HEK293 (cell line): ENCODE measurements at regions not wholly inside any gene's neighbourhood (a gene's known extent, or its start where the extent isn't known, plus 50 kb on each side); places are given as distances from the start of the nearest gene placed in this dataset.

Experiments
- CTCF ChIA-PET: fragments of 350-600 bp; formaldehyde crosslinking; extraction: SDS; loops from one replicate; lab custom pipeline; 2021; ENCODE audit warnings: antibody characterized with exemption; lab: Yijun Ruan, JAX
- POLR2A ChIA-PET: fragments of 300-600 bp; formaldehyde crosslinking; extraction: SDS; loops from one replicate; lab custom pipeline; 2020; ENCODE audit warnings: antibody characterized with exemption, inconsistent platforms; lab: Yijun Ruan, JAX
- H3K27ac ChIP-seq: fragments of 200-500 bp; sonication (Bioruptor generic); 2 replicates; pipeline ENCODE4 v1.5.1; 2014; ENCODE audit warnings: low read depth, low read length, control low read depth, inconsistent platforms; ENCODE audit errors: extremely low read depth
- H3K36me3 ChIP-seq, 2 experiments: fragments of 200-500 bp in 1 of 2; sonication (Bioruptor generic) in 1 of 2; 1 replicate in 1 of 2; 2 replicates in 1 of 2; pipeline ENCODE4 v1.5.1; 2014 to 2017; ENCODE audit warnings: inconsistent platforms in 2 of 2, low read length in 2 of 2; ENCODE audit not compliant: control insufficient read depth in 2 of 2, insufficient read depth in 1 of 2
- H3K4me1 ChIP-seq: fragments of 200-500 bp; sonication (Bioruptor generic); 2 replicates; pipeline ENCODE4 v1.5.1; 2014; ENCODE audit warnings: mild to moderate bottlenecking, low read length, inconsistent platforms; ENCODE audit not compliant: control insufficient read depth, insufficient read depth
- H3K4me3 ChIP-seq: 2 replicates; pipeline ENCODE4 v1.5.1; 2011; ENCODE audit warnings: low read depth, mild to moderate bottlenecking, control low read depth, low read length, moderate library complexity
- H3K9me3 ChIP-seq: fragments of 200-500 bp; sonication (Bioruptor generic); 2 replicates; pipeline ENCODE4 v1.5.1; 2014; ENCODE audit warnings: low read depth, low read length, inconsistent platforms; ENCODE audit not compliant: control insufficient read depth, insufficient read depth
- GLI4 ChIP-seq: fragments of 450-650 bp; formaldehyde crosslinking; IDR thresholded peaks from 2 replicates; pipeline ENCODE4 v1.5.1; 2016; ENCODE audit warnings: missing biosample characterization, missing genetic modification characterization
- TCF7L2 ChIP-seq: IDR thresholded peaks from 2 replicates; pipeline ENCODE4 v1.6.1; 2011; ENCODE audit warnings: low read depth, mild to moderate bottlenecking, inconsistent platforms, low read length, moderate library complexity, borderline replicate concordance
- TRIM28 ChIP-seq: IDR thresholded peaks from 2 replicates; pipeline ENCODE4 v1.6.1; 2011; ENCODE audit warnings: low read length, control low read depth, borderline replicate concordance
- ZNF184 ChIP-seq: fragments of 450-650 bp; IDR thresholded peaks from 2 replicates; pipeline ENCODE4 v1.5.1; 2018; ENCODE audit warnings: missing biosample characterization, mild to moderate bottlenecking, missing genetic modification characterization
- ZNF274 ChIP-seq, 2 experiments: fragments of 200-500 bp in 1 of 2; fragments of 450-650 bp in 1 of 2; sonication (Bioruptor generic) in 1 of 2; formaldehyde crosslinking in 1 of 2; IDR thresholded peaks; 2 replicates each; pipeline versions ENCODE4 v1.5.1 to v1.6.1; 2014 to 2016; ENCODE audit warnings: borderline replicate concordance in 1 of 2, inconsistent platforms in 1 of 2, low read length in 1 of 2, missing biosample characterization in 1 of 2, missing genetic modification characterization in 1 of 2
- ZNF433 ChIP-seq: fragments of 450-650 bp; formaldehyde crosslinking; IDR thresholded peaks from 2 replicates; pipeline ENCODE4 v1.5.1; 2016; ENCODE audit warnings: missing biosample characterization, missing genetic modification characterization, low read depth
- ZNF48 ChIP-seq: fragments of 450-650 bp; formaldehyde crosslinking; IDR thresholded peaks from 2 replicates; pipeline ENCODE4 v1.5.1; 2016; ENCODE audit warnings: missing biosample characterization, missing genetic modification characterization
- ZNF785 ChIP-seq: fragments of 450-650 bp; formaldehyde crosslinking; IDR thresholded peaks from 2 replicates; pipeline ENCODE4 v1.5.1; 2016; ENCODE audit warnings: missing biosample characterization, missing genetic modification characterization
- ZNF830 ChIP-seq: fragments of 450-650 bp; IDR thresholded peaks from 2 replicates; pipeline ENCODE4 v1.5.0; 2018; ENCODE audit warnings: missing biosample characterization, missing genetic modification characterization, low read depth, mild to moderate bottlenecking, moderate library complexity
- TF ChIP-seq, protein P1 (sequence below): fragments of 450-650 bp; formaldehyde crosslinking; IDR thresholded peaks from 2 replicates; pipeline ENCODE4 v1.5.1; 2016; ENCODE audit warnings: missing biosample characterization, missing genetic modification characterization
- TF ChIP-seq, protein P2 (sequence below): fragments of 450-650 bp; formaldehyde crosslinking; IDR thresholded peaks from 2 replicates; pipeline ENCODE4 v1.5.0; 2017; ENCODE audit warnings: missing biosample characterization, missing genetic modification characterization, borderline replicate concordance
- TF ChIP-seq, protein P3 (sequence below): fragments of 450-650 bp; formaldehyde crosslinking; IDR thresholded peaks from 2 replicates; pipeline ENCODE4 v1.5.1; 2016; ENCODE audit warnings: missing biosample characterization, missing genetic modification characterization
- TF ChIP-seq, protein P4 (sequence below): fragments of 450-650 bp; formaldehyde crosslinking; IDR thresholded peaks from 2 replicates; pipeline ENCODE4 v1.5.1; 2016; ENCODE audit warnings: missing biosample characterization, missing genetic modification characterization, borderline replicate concordance
- TF ChIP-seq, protein P5 (sequence below): fragments of 450-650 bp; formaldehyde crosslinking; IDR thresholded peaks from 2 replicates; pipeline ENCODE4 v1.5.1; 2016; ENCODE audit warnings: missing biosample characterization, missing genetic modification characterization

DNA sequence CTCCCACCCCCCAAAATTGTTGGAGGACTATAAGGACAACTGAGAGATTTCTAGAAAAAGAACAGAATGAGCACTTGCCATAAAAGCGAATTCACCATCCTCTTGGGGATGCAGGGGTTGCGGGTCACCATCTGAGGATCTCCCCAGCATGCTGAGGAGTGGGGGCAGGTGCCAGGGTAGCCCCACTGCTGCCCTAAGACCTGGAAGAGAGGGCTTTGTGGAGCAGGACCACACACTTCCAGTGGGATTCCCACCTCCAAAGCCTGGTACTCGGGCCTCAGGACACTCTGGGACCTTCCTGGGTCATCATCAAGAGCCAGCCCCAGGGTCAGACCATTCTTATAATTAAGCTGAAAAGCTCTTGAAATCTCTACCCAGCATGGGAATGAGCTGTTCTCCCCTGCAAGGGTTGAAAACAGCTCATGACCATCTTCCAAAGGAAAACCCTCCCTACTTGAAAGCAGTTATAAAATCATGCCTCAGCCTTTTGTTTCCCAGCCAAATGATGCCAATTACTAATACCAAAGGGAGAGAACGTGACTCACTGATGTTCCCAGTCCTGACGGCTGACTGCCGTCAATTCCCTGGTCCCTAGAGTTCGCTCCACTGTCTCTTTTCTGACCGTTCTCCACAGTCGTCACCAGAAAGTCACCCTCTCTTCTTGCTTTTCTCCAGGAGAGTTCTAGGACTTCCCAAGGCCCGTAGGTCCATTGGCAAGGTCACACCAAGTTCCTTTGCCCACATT, 76.8 kb upstream of the CREB3L1 start:
- ChIA-PET CTCF (no interaction called here), POLR2A (no interaction called here)
- H3K4me3 ChIP-seq, result no peak overlapping the region
- TF ChIP-seq, protein P1, sequence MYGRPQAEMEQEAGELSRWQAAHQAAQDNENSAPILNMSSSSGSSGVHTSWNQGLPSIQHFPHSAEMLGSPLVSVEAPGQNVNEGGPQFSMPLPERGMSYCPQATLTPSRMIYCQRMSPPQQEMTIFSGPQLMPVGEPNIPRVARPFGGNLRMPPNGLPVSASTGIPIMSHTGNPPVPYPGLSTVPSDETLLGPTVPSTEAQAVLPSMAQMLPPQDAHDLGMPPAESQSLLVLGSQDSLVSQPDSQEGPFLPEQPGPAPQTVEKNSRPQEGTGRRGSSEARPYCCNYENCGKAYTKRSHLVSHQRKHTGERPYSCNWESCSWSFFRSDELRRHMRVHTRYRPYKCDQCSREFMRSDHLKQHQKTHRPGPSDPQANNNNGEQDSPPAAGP, result no peak
- TF ChIP-seq ZNF433 (tag by site-specific recombination) (no peak), ZNF785 (no peak)
- TF ChIP-seq, protein P2, sequence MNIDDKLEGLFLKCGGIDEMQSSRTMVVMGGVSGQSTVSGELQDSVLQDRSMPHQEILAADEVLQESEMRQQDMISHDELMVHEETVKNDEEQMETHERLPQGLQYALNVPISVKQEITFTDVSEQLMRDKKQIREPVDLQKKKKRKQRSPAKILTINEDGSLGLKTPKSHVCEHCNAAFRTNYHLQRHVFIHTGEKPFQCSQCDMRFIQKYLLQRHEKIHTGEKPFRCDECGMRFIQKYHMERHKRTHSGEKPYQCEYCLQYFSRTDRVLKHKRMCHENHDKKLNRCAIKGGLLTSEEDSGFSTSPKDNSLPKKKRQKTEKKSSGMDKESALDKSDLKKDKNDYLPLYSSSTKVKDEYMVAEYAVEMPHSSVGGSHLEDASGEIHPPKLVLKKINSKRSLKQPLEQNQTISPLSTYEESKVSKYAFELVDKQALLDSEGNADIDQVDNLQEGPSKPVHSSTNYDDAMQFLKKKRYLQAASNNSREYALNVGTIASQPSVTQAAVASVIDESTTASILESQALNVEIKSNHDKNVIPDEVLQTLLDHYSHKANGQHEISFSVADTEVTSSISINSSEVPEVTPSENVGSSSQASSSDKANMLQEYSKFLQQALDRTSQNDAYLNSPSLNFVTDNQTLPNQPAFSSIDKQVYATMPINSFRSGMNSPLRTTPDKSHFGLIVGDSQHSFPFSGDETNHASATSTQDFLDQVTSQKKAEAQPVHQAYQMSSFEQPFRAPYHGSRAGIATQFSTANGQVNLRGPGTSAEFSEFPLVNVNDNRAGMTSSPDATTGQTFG, result no peak
- TF ChIP-seq, protein P3, sequence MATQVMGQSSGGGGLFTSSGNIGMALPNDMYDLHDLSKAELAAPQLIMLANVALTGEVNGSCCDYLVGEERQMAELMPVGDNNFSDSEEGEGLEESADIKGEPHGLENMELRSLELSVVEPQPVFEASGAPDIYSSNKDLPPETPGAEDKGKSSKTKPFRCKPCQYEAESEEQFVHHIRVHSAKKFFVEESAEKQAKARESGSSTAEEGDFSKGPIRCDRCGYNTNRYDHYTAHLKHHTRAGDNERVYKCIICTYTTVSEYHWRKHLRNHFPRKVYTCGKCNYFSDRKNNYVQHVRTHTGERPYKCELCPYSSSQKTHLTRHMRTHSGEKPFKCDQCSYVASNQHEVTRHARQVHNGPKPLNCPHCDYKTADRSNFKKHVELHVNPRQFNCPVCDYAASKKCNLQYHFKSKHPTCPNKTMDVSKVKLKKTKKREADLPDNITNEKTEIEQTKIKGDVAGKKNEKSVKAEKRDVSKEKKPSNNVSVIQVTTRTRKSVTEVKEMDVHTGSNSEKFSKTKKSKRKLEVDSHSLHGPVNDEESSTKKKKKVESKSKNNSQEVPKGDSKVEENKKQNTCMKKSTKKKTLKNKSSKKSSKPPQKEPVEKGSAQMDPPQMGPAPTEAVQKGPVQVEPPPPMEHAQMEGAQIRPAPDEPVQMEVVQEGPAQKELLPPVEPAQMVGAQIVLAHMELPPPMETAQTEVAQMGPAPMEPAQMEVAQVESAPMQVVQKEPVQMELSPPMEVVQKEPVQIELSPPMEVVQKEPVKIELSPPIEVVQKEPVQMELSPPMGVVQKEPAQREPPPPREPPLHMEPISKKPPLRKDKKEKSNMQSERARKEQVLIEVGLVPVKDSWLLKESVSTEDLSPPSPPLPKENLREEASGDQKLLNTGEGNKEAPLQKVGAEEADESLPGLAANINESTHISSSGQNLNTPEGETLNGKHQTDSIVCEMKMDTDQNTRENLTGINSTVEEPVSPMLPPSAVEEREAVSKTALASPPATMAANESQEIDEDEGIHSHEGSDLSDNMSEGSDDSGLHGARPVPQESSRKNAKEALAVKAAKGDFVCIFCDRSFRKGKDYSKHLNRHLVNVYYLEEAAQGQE, result no peak
- TF ChIP-seq, protein P4, sequence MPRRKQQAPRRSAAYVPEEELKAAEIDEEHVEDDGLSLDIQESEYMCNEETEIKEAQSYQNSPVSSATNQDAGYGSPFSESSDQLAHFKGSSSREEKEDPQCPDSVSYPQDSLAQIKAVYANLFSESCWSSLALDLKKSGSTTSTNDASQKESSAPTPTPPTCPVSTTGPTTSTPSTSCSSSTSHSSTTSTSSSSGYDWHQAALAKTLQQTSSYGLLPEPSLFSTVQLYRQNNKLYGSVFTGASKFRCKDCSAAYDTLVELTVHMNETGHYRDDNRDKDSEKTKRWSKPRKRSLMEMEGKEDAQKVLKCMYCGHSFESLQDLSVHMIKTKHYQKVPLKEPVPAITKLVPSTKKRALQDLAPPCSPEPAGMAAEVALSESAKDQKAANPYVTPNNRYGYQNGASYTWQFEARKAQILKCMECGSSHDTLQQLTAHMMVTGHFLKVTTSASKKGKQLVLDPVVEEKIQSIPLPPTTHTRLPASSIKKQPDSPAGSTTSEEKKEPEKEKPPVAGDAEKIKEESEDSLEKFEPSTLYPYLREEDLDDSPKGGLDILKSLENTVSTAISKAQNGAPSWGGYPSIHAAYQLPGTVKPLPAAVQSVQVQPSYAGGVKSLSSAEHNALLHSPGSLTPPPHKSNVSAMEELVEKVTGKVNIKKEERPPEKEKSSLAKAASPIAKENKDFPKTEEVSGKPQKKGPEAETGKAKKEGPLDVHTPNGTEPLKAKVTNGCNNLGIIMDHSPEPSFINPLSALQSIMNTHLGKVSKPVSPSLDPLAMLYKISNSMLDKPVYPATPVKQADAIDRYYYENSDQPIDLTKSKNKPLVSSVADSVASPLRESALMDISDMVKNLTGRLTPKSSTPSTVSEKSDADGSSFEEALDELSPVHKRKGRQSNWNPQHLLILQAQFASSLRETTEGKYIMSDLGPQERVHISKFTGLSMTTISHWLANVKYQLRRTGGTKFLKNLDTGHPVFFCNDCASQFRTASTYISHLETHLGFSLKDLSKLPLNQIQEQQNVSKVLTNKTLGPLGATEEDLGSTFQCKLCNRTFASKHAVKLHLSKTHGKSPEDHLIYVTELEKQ (tag by site-specific recombination), result no peak
- H3K9me3 ChIP-seq, result no peaks in the 10 kb centered on the region
- no peaks in the 10 kb centered on the region for H3K4me1 ChIP-seq
- no peaks in the 10 kb centered on the region for H3K36me3 ChIP-seq
- H3K27ac ChIP-seq, result no peak overlapping the region

DNA sequence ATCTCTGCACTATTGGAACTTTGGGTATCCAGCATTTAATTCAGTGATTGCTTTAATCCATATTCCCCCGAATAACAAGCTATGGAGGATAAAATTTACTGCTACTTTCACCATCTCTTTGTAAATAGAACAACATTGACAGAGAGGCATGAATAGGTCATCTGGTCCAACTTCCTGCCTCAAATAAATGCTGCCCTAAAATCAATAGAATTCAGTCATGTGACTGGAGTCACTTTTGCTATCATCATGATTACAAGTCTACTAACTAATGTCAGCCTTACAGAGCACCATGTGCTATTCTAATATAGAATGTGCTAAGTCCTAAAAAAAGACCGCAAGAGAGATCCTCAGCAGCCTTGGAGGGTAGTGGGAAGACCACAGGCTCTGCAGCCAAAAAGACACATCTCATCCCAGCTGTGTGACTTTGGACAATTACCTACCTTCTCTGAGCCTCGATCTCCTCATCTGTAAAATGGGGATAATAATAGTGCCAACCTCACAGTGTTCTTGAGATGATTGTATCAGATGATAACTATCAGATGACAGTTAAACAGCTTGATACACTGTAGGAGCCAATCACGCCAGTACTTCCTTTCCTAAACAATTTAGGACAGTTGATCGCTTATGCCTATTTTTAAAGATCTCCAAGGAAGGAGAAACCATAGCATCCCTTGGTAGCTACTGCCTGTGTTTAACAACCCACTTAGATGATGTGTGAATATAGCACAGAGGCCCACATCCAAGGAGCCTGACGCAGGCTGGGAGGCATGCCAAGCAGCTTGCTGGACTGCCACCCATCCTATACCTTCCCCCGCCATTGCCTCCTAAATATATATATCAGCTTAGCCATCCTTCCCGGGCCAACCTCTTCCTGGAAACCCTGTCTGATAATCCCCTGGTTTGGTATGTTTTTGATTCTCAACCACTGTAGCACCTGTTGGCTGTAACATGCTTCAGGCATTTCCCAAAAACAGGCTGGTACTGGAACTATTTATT, 77.3 kb upstream of the PHF21A start:
- POLR2A ChIA-PET, result no interaction called here
- Histone ChIP-seq H3K9me3 (no peaks in the 10 kb centered on the region), H3K36me3 (no peaks in the 10 kb centered on the region), H3K4me3 (no peak overlapping the region), H3K27ac (no peak overlapping the region), H3K4me1 (no peaks in the 10 kb centered on the region)
- CTCF ChIA-PET, result interaction anchor here (0.6 to 1.6 kb wide), 3 partner anchors 122 to 326 kb away, joined by 3 to 6 read pairs (median 3); no protein-coding TSS in a partner anchor
- TF ChIP-seq ZNF48 (tag by site-specific recombination), result no peak
- no peak for TF ChIP-seq ZNF830
- no peak for TF ChIP-seq TCF7L2
- TF ChIP-seq, protein P4 (tag by site-specific recombination), result no peak
- no peak for TF ChIP-seq ZNF184 (tag by site-specific recombination)
- no peak for TF ChIP-seq TRIM28
- no peak for TF ChIP-seq ZNF274 (IDR thresholded peaks at IDR 0.05; ENCODE audit: low read length)
- TF ChIP-seq ZNF274 (tag by site-specific recombination; IDR thresholded peaks at IDR 0.05; ENCODE audit: borderline replicate concordance), result no peak
- TF ChIP-seq, protein P5, sequence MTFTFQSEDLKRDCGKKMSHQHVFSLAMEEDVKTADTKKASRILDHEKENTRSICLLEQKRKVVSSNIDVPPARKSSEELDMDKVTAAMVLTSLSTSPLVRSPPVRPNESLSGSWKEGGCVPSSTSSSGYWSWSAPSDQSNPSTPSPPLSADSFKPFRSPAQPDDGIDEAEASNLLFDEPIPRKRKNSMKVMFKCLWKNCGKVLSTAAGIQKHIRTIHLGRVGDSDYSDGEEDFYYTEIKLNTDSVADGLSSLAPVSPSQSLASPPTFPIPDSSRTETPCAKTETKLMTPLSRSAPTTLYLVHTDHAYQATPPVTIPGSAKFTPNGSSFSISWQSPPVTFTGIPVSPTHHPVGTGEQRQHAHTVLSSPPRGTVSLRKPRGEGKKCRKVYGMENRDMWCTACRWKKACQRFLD (tag by site-specific recombination), result no peak
- TF ChIP-seq GLI4, result no peak
